Effector memory CD8-positive, alpha-beta T cell (primary cell): ENCODE measurements at regions not wholly inside any gene's neighbourhood (a gene's known extent, or its start where the extent isn't known, plus 50 kb on each side); places are given as distances from the start of the nearest gene placed in this dataset.
A peak's percentile ranks its signal among the peaks of the same experiment; 100 is the strongest.

Source experiments
- ATAC-seq: fragments of 150-1000 bp; cut with Tn5 transposase; replicated peaks from 2 replicates; pipeline ENCODE4 v1.10.0; 2021; ENCODE audit warnings: mild to moderate bottlenecking, moderate library complexity
- DNase-seq, 3 experiments: peaks; one replicate each; pipeline ENCODE4 v3.0.0; 2021
- H3K27ac Mint-ChIP-seq, 2 donors: one replicate each; pipeline ENCODE4 v1.8.0; 2022; ENCODE audit warnings: mild to moderate bottlenecking in 2 of 2, mixed read lengths in 2 of 2, moderate library complexity in 2 of 2
- H3K27me3 Mint-ChIP-seq, 2 donors: one replicate each; pipeline ENCODE4 v1.8.0; 2022; ENCODE audit warnings: mixed read lengths in 2 of 2
- H3K36me3 Mint-ChIP-seq: one replicate; pipeline ENCODE4 v1.8.0; 2022; ENCODE audit warnings: mild to moderate bottlenecking, moderate library complexity, mixed read lengths; ENCODE audit not compliant: insufficient read depth
- H3K4me1 Mint-ChIP-seq, 2 donors: one replicate each; pipeline ENCODE4 v1.8.0; 2022; ENCODE audit warnings: low read depth in 2 of 2, mixed read lengths in 2 of 2
- H3K4me3 Mint-ChIP-seq, 2 donors: one replicate each; pipeline ENCODE4 v1.8.0; 2022; ENCODE audit warnings: mild to moderate bottlenecking in 2 of 2, mixed read lengths in 2 of 2, moderate library complexity in 2 of 2
- H3K9me3 Mint-ChIP-seq, 2 donors: one replicate each; pipeline ENCODE4 v1.8.0; 2022; ENCODE audit warnings: mixed read lengths in 2 of 2

DNA sequence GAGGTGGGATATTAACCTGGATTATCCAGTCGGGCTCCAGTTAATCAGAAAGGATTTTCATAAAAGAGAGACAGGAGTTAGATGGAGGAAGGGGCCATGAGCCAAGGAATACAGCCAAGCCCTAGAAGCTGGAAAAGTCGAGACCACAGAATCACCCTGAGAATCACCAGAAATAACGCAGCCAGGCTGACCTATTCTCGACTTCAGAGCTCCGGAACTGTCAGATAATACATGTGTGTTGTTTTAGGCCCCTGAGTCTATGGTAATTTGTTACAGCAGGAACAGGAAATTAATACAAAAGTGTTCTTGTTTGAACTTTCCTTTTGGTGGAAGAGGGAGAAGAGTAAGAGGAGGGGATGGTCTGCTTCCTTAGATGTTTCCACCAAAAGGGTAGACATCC is 208.1 kb downstream of the JCAD start:
- H3K9me3 Mint-ChIP-seq: no peaks in the 10 kb centered on the region
- peaks cover 18 to 31% of the 10 kb centered on the region in 2 donors for H3K27me3 Mint-ChIP-seq
- no peak for ATAC-seq
- no peak for DNase-seq
- H3K36me3 Mint-ChIP-seq: no peaks in the 10 kb centered on the region
- peak overlapping the region in 1 of 2 donors; percentile 29 for H3K27ac Mint-ChIP-seq
- H3K4me3 Mint-ChIP-seq: no peak overlapping the region
- H3K4me1 Mint-ChIP-seq: peaks cover 0 to 5% of the 10 kb centered on the region in 2 donors

DNA sequence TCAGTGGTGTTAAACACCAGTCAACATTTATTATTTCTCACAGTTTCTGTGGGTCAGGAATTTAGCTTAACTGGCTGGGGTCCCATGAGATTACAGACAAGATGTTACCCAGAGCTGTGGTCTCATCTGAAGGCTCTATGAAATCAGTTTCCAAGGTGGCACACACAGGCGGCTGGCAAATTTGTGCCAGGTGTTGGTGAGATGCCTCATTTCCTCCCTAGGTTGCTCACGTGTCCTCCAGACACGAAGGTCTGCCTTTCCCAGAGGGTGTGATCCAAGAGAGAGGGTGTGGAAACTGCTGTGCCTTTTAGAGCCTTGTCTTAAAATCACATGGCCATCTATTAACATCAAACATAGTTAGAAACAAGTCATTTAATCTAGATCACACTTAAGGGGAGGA is 209.0 kb downstream of the JCAD start:
- H3K9me3 Mint-ChIP-seq: no peaks in the 10 kb centered on the region
- no peak for DNase-seq
- no peak overlapping the region for H3K4me3 Mint-ChIP-seq
- H3K27ac Mint-ChIP-seq: no peak overlapping the region
- peaks cover 0 to 5% of the 10 kb centered on the region in 2 donors for H3K4me1 Mint-ChIP-seq
- no peak for ATAC-seq
- H3K36me3 Mint-ChIP-seq: no peaks in the 10 kb centered on the region
- H3K27me3 Mint-ChIP-seq: peaks cover 18 to 33% of the 10 kb centered on the region in 2 donors

DNA sequence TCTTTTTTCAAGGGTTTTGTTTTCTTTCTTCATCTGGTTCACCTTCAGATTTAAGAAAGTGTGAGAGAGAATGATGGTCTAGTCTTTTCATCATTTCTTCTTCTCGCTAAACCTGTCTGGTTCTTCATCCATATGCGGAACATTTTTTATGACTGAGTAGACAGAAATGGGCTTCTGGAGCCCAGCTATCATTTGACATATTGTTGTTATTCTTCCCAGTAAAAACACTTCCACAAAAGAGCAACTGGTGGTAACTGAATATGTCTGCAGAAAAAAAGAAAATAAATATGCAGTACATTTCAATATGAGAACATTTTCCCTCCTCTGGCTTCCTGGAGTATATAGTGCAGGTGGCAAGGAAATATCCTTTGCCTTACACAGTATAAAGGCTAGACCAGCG is 209.5 kb downstream of the JCAD start:
- Mint-ChIP-seq H3K27me3 (peaks cover 18 to 33% of the 10 kb centered on the region in 2 donors), H3K36me3 (no peaks in the 10 kb centered on the region), H3K4me3 (no peak overlapping the region), H3K4me1 (peaks cover 0 to 5% of the 10 kb centered on the region in 2 donors), H3K27ac (no peak overlapping the region), H3K9me3 (no peaks in the 10 kb centered on the region)
- no peak for ATAC-seq
- no peak for DNase-seq

- no peak for DNase-seq
- no peak overlapping the region for H3K4me3 Mint-ChIP-seq
- no peaks in the 10 kb centered on the region for H3K36me3 Mint-ChIP-seq
- ATAC-seq: no peak
- H3K27me3 Mint-ChIP-seq: peaks cover 18 to 33% of the 10 kb centered on the region in 2 donors
- H3K27ac Mint-ChIP-seq: no peak overlapping the region
- peaks cover 0 to 5% of the 10 kb centered on the region in 2 donors for H3K4me1 Mint-ChIP-seq
- no peaks in the 10 kb centered on the region for H3K9me3 Mint-ChIP-seq
These were observed 210.1 kb downstream of the JCAD start for GRCh38 chr10:29849126-29849833.

DNA sequence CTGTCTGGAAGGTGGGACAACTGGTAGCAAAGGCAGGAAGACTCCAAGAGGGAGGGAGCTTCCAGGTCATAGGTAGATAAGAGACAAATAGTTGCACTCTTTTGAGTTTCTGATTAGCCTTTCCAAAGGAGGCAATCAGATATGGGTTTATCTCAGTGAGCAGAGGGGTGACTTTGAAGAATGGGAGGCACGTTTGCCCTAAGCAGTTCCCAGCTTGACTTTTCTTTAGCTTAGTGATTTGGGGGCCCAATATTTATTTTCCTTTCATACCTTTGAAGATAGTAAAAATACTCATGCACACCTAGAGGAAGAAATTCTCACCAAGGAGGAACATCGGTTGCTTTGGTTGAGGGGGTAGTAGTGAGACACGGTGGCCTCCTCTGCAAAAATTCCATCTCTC is 212.1 kb upstream of the SVIL start:
- Mint-ChIP-seq H3K9me3 (no peaks in the 10 kb centered on the region), H3K27ac (no peak overlapping the region), H3K4me3 (no peak overlapping the region)

DNA sequence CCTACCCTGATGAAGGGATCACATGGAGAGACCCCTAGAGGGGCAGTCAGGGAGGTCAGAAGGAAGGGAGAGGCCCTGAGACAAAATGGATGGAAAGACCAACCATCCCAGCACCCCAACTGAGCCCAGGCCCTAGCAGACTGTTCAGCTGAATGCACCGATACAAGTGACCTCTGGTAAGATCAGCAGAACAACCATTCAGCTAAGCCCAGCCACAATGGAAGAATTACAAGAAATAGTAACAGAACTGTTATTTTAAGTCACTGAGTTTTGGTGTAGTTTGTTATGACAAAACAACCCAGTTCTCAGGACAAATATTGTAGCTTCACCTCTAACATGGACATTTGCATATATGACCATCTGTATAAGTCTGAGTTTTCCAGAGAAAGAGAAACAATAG is 210.4 kb upstream of the SVIL start:
- Mint-ChIP-seq H3K4me3 (no peak overlapping the region), H3K36me3 (peaks cover 3% of the 10 kb centered on the region), H3K27ac (no peak overlapping the region), H3K4me1 (peaks cover 4 to 5% of the 10 kb centered on the region in 2 donors), H3K27me3 (peaks cover 18 to 28% of the 10 kb centered on the region in 2 donors), H3K9me3 (no peaks in the 10 kb centered on the region)
- no peak for ATAC-seq
- no peak for DNase-seq

More for the DNA sequence above, 212.1 kb upstream of the SVIL start:
- no peak for DNase-seq
- Mint-ChIP-seq H3K36me3 (peaks cover 3% of the 10 kb centered on the region), H3K4me1 (peaks cover 3 to 5% of the 10 kb centered on the region in 2 donors), H3K27me3 (peaks cover 18 to 27% of the 10 kb centered on the region in 2 donors)
- no peak for ATAC-seq

DNA sequence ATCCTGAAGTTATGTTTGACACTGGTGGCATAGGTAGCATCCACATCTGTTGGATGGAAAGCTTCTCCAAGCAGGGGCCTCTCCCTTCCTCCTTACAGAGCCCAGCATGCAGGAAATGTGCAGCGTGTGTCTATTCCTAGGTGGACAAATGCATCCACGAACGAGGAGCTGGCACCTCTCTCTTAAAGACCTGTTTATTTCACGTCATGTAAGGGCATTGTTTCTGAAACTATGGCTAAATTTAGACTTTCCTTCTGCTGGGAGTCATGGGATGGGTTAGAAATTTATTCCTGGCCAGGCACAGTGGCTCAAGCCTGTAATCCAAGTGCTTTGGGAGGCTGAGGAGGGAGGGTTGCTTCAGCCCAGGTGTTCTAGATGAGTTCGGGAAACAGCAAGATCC is 208.4 kb upstream of the SVIL start:
- ATAC-seq (no peak), DNase-seq (no peak)
- Mint-ChIP-seq H3K36me3 (peaks cover 3% of the 10 kb centered on the region), H3K4me3 (no peak overlapping the region), H3K4me1 (peaks cover 0 to 4% of the 10 kb centered on the region in 2 donors), H3K9me3 (no peaks in the 10 kb centered on the region), H3K27me3 (peaks cover 24 to 25% of the 10 kb centered on the region in 2 donors), H3K27ac (no peak overlapping the region)

GRCh38 chr10:29841724-29842649 is 207.2 kb upstream of the SVIL start:
- H3K36me3 Mint-ChIP-seq: peaks cover 3% of the 10 kb centered on the region
- DNase-seq (no peak), ATAC-seq (no peak)
- H3K27ac Mint-ChIP-seq: peak overlapping the region in 1 of 2 donors; percentile 39
- H3K4me1 Mint-ChIP-seq: peaks cover 0 to 4% of the 10 kb centered on the region in 2 donors
- H3K4me3 Mint-ChIP-seq: no peak overlapping the region
- H3K27me3 Mint-ChIP-seq: peaks cover 25 to 26% of the 10 kb centered on the region in 2 donors
- H3K9me3 Mint-ChIP-seq: no peaks in the 10 kb centered on the region

DNA sequence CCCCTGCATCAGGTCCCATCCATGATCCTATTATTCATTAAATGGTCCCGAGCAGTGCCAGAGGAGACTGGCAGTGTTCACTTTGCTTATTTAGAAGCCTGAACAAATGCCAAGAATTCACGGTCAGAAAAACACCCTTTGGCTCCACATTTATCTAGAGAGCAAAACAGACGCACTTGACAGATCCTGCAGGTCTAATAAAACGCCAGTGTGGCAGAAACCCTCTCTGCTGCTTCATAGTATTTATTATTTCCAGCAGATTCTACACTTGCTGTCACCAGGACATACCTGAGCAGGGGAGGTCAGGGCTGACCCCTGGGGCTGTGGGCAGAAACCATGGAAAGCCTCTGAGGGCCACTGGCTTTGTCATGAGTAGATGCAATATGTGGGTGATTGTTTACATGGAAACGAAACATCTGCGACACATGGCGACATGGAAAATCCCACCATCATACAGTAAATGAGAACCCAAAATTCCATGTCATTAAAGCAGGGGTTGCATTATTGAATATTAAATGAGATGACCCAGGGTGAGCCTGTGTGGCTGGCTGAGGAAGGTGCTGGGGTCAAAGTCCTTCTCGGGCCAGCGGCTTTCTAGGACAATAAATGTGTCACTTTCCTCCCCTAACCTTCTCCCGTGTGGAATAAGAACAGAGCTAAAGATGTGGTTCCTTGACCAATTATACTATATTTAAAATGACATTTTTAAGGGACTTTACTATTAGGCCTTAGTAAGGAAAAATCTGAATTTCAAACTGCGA is 205.9 kb upstream of the SVIL start:
- H3K27ac Mint-ChIP-seq: no peak overlapping the region
- ATAC-seq (no peak), DNase-seq (no peak)
- H3K27me3 Mint-ChIP-seq: peaks cover 16 to 17% of the 10 kb centered on the region in 2 donors
- no peak overlapping the region for H3K4me3 Mint-ChIP-seq
- peaks cover 3% of the 10 kb centered on the region for H3K36me3 Mint-ChIP-seq
- peaks cover 0 to 4% of the 10 kb centered on the region in 2 donors for H3K4me1 Mint-ChIP-seq
- no peaks in the 10 kb centered on the region for H3K9me3 Mint-ChIP-seq

DNA sequence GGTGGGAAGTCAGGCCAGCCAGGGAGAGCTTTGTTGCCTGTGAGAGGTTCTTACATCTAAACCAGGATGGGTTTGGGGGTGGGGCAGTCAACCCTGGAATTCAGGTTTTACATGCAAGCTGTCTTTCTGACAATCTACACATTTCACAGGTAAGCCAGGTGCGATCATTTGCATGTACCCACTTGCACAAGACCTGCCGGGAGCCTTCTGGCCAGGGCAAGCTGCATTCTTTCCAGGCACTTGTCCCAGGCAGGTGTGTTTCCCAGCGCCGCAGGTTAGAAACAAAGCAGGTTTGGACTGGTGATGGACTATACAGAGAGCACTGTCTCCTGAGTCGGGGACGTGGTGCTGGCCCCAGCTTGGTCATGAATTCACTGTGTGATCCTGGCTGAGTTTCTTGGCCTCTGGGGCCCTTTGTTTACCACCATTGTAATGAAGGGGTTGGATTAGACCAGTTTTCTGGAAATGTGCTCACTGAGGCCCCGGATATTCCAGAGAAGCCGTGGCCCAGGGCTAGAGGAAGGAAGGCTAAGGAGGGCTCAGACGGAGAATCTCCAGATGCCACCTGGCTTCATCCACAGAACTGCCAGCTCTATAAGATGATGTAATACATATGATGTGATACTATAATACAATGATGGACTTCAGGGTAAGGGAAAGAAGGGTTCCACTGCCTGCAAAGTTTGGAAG is 205.2 kb upstream of the SVIL start:
- H3K4me1 Mint-ChIP-seq: peaks cover 0 to 4% of the 10 kb centered on the region in 2 donors
- no peak overlapping the region for H3K4me3 Mint-ChIP-seq
- peaks cover 3% of the 10 kb centered on the region for H3K36me3 Mint-ChIP-seq
- no peak for ATAC-seq
- H3K9me3 Mint-ChIP-seq: no peaks in the 10 kb centered on the region
- H3K27ac Mint-ChIP-seq: no peak overlapping the region
- peaks cover 16 to 17% of the 10 kb centered on the region in 2 donors for H3K27me3 Mint-ChIP-seq
- DNase-seq: no peak

- Mint-ChIP-seq H3K9me3 (no peaks in the 10 kb centered on the region), H3K4me3 (no peak overlapping the region), H3K27ac (no peak overlapping the region), H3K4me1 (peaks cover 0 to 4% of the 10 kb centered on the region in 2 donors), H3K27me3 (peaks cover 16 to 17% of the 10 kb centered on the region in 2 donors), H3K36me3 (peaks cover 2% of the 10 kb centered on the region)
- DNase-seq (no peak), ATAC-seq (no peak)
These were observed 203.8 kb upstream of the SVIL start for GRCh38 chr10:29838539-29838938.

- H3K4me3 Mint-ChIP-seq: no peak overlapping the region
- no peak overlapping the region for H3K27ac Mint-ChIP-seq
- no peaks in the 10 kb centered on the region for H3K9me3 Mint-ChIP-seq
- peaks cover 0 to 4% of the 10 kb centered on the region in 2 donors for H3K4me1 Mint-ChIP-seq
- ATAC-seq: no peak
- no peaks in the 10 kb centered on the region for H3K36me3 Mint-ChIP-seq
- H3K27me3 Mint-ChIP-seq: peaks cover 22% of the 10 kb centered on the region in 2 donors
- DNase-seq: no peak
These were observed 202.8 kb upstream of the SVIL start for GRCh38 chr10:29837586-29837985.

DNA sequence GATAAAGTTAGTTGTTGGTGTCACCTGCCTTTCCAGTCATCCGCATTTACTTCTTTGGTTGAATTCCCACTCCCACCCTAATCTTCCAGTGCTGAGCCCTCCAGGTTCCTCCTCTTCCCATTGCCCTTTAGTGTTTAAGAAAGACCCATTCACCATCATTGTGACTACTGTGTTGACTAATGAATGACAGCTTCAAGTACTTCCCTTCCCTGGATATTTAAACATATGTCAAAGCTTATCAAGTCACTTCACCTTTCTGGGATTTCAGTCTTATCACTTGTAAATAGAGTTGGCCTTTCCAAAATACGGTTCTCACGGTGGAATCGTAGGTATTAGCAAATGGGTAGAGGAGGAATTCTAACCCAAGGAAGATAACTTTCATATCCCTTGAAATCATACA is 201.6 kb upstream of the SVIL start:
- peaks cover 23 to 24% of the 10 kb centered on the region in 2 donors for H3K27me3 Mint-ChIP-seq
- no peak for DNase-seq
- no peaks in the 10 kb centered on the region for H3K4me1 Mint-ChIP-seq
- no peak overlapping the region for H3K4me3 Mint-ChIP-seq
- no peaks in the 10 kb centered on the region for H3K36me3 Mint-ChIP-seq
- no peak overlapping the region for H3K27ac Mint-ChIP-seq
- ATAC-seq: no peak
- H3K9me3 Mint-ChIP-seq: no peaks in the 10 kb centered on the region
